ENCODE measurements at regions not wholly inside any gene's neighbourhood (a gene's known extent, or its start where the extent isn't known, plus 50 kb on each side); places are given as distances from the start of the nearest gene placed in this dataset.
A peak's percentile ranks its signal among the peaks of the same experiment; 100 is the strongest.

- DNase-seq (no peak), ATAC-seq (no peak)
- peaks cover 6 to 7% of the 10 kb centered on the region in 2 donors for H3K9me3 Mint-ChIP-seq
- H3K4me1 Mint-ChIP-seq, result peaks cover 15% of the 10 kb centered on the region
- H3K4me3 Mint-ChIP-seq, result no peak overlapping the region
- no peaks in the 10 kb centered on the region for H3K27me3 Mint-ChIP-seq
- H3K27ac Mint-ChIP-seq, result peak overlapping the region; percentile 72 to 75
Measured at GRCh38 chr10:47225219-47225927, 74.6 kb upstream of the GDF10 start.

GRCh38 chr10:47225928-47226645 is 73.9 kb upstream of the GDF10 start:
- Mint-ChIP-seq H3K27me3 (no peaks in the 10 kb centered on the region), H3K9me3 (peaks cover 6 to 7% of the 10 kb centered on the region in 2 donors), H3K27ac (peak overlapping the region in 1 of 2 donors; percentile 72), H3K4me3 (no peak overlapping the region), H3K4me1 (peaks cover 20% of the 10 kb centered on the region)
- ATAC-seq (no peak), DNase-seq (no peak)

GRCh38 chr10:47230482-47230881 is 69.5 kb upstream of the GDF10 start:
- ATAC-seq, result no peak
- Mint-ChIP-seq H3K9me3 (peaks cover 6 to 7% of the 10 kb centered on the region in 2 donors), H3K4me3 (peak overlapping the region in 1 of 2 donors; percentile 60), H3K27me3 (no peaks in the 10 kb centered on the region), H3K4me1 (peaks cover 17% of the 10 kb centered on the region), H3K27ac (peak overlapping the region in 1 of 2 donors; percentile 92)
- no peak for DNase-seq

GRCh38 chr10:47230957-47231356 is 69.0 kb upstream of the GDF10 start:
- ATAC-seq (no peak), DNase-seq (no peak)
- H3K27me3 Mint-ChIP-seq, result no peaks in the 10 kb centered on the region
- no peak overlapping the region for H3K4me3 Mint-ChIP-seq
- no peak overlapping the region for H3K27ac Mint-ChIP-seq
- peaks cover 12% of the 10 kb centered on the region for H3K4me1 Mint-ChIP-seq
- H3K9me3 Mint-ChIP-seq, result peaks cover 6 to 7% of the 10 kb centered on the region in 2 donors

- ATAC-seq, result no peak
Measured at GRCh38 chr10:47231414-47231813, 68.6 kb upstream of the GDF10 start.

GRCh38 chr10:47233631-47234030 is 66.4 kb upstream of the GDF10 start:
- Mint-ChIP-seq H3K4me3 (no peak overlapping the region), H3K9me3 (peaks cover 6 to 10% of the 10 kb centered on the region in 2 donors), H3K27ac (no peak overlapping the region), H3K27me3 (no peaks in the 10 kb centered on the region), H3K4me1 (peaks cover 8% of the 10 kb centered on the region)
- ATAC-seq (no peak), DNase-seq (no peak)

More at GRCh38 chr10:47231414-47231813, 68.6 kb upstream of the GDF10 start:
- H3K4me3 Mint-ChIP-seq, result no peak overlapping the region
- H3K27ac Mint-ChIP-seq, result no peak overlapping the region
- peaks cover 8% of the 10 kb centered on the region for H3K4me1 Mint-ChIP-seq
- DNase-seq, result no peak
- H3K9me3 Mint-ChIP-seq, result peaks cover 7 to 11% of the 10 kb centered on the region in 2 donors
- H3K27me3 Mint-ChIP-seq, result no peaks in the 10 kb centered on the region

- DNase-seq (no peak), ATAC-seq (no peak)
- Mint-ChIP-seq H3K9me3 (peaks cover 5 to 7% of the 10 kb centered on the region in 2 donors), H3K27me3 (no peaks in the 10 kb centered on the region), H3K4me1 (peaks cover 18% of the 10 kb centered on the region), H3K4me3 (no peak overlapping the region), H3K27ac (peak overlapping the region in 1 of 2 donors; percentile 58)
Measured at GRCh38 chr10:47235484-47235883, 64.5 kb upstream of the GDF10 start.

GRCh38 chr10:47237316-47238260 is 62.4 kb upstream of the GDF10 start:
- Mint-ChIP-seq H3K27ac (peak overlapping the region; percentile 79 to 84), H3K27me3 (no peaks in the 10 kb centered on the region)
- ATAC-seq, result no peak

GRCh38 chr10:47238331-47239095 is 61.5 kb upstream of the GDF10 start:
- H3K9me3 Mint-ChIP-seq, result peaks cover 5 to 7% of the 10 kb centered on the region in 2 donors
- no peak overlapping the region for H3K27ac Mint-ChIP-seq
- no peaks in the 10 kb centered on the region for H3K27me3 Mint-ChIP-seq
- no peak for DNase-seq
- H3K4me3 Mint-ChIP-seq, result no peak overlapping the region
- no peak for ATAC-seq
- peaks cover 25% of the 10 kb centered on the region for H3K4me1 Mint-ChIP-seq

More at GRCh38 chr10:47237316-47238260, 62.4 kb upstream of the GDF10 start:
- H3K9me3 Mint-ChIP-seq, result peaks cover 5 to 7% of the 10 kb centered on the region in 2 donors
- H3K4me3 Mint-ChIP-seq, result no peak overlapping the region
- DNase-seq, result no peak
- peaks cover 21% of the 10 kb centered on the region for H3K4me1 Mint-ChIP-seq

- H3K27ac Mint-ChIP-seq, result no peak overlapping the region
- DNase-seq (no peak), ATAC-seq (no peak)
Measured at GRCh38 chr10:47239211-47239610, 60.8 kb upstream of the GDF10 start.

GRCh38 chr10:47240173-47240572 is 59.8 kb upstream of the GDF10 start:
- H3K4me1 Mint-ChIP-seq, result peaks cover 25% of the 10 kb centered on the region
- no peak for DNase-seq
- H3K4me3 Mint-ChIP-seq, result no peak overlapping the region
- peak overlapping the region in 1 of 2 donors; percentile 57 for H3K27ac Mint-ChIP-seq
- peaks cover 5 to 7% of the 10 kb centered on the region in 2 donors for H3K9me3 Mint-ChIP-seq
- no peak for ATAC-seq
- H3K27me3 Mint-ChIP-seq, result no peaks in the 10 kb centered on the region

More at GRCh38 chr10:47239211-47239610, 60.8 kb upstream of the GDF10 start:
- Mint-ChIP-seq H3K27me3 (no peaks in the 10 kb centered on the region), H3K4me3 (no peak overlapping the region), H3K4me1 (peaks cover 25% of the 10 kb centered on the region), H3K9me3 (peaks cover 5 to 7% of the 10 kb centered on the region in 2 donors)

- DNase-seq (no peak), ATAC-seq (no peak)
- Mint-ChIP-seq H3K4me3 (no peak overlapping the region), H3K27ac (no peak overlapping the region), H3K9me3 (peaks cover 2 to 7% of the 10 kb centered on the region in 2 donors), H3K27me3 (no peaks in the 10 kb centered on the region), H3K4me1 (peaks cover 25% of the 10 kb centered on the region)
Measured at GRCh38 chr10:47241256-47241655, 58.7 kb upstream of the GDF10 start.

GRCh38 chr10:47241946-47242867 is 57.8 kb upstream of the GDF10 start:
- peaks cover 0 to 7% of the 10 kb centered on the region in 2 donors for H3K9me3 Mint-ChIP-seq
- ATAC-seq (no peak), DNase-seq (no peak)

GRCh38 chr10:47243356-47243755 is 56.6 kb upstream of the GDF10 start:
- ATAC-seq (no peak), DNase-seq (no peak)
- Mint-ChIP-seq H3K27me3 (no peaks in the 10 kb centered on the region), H3K9me3 (peaks cover 0 to 7% of the 10 kb centered on the region in 2 donors), H3K4me1 (peaks cover 26% of the 10 kb centered on the region), H3K4me3 (no peak overlapping the region), H3K27ac (no peak overlapping the region)

More at GRCh38 chr10:47241946-47242867, 57.8 kb upstream of the GDF10 start:
- no peaks in the 10 kb centered on the region for H3K27me3 Mint-ChIP-seq
- H3K27ac Mint-ChIP-seq, result no peak overlapping the region
- H3K4me1 Mint-ChIP-seq, result peaks cover 25% of the 10 kb centered on the region
- no peak overlapping the region for H3K4me3 Mint-ChIP-seq

Data from stimulated activated naive CD8-positive, alpha-beta T cell treated with anti-CD3 and anti-CD28 coated beads, Interleukin-15, amount 100 ng/mL, for 72 hours (primary cell).